ENCODE measurements at regions not wholly inside any gene's neighbourhood (a gene's known extent, or its start where the extent isn't known, plus 50 kb on each side); places are given as distances from the start of the nearest gene placed in this dataset.

- H3K4me1 ChIP-seq: peaks cover 24 to 44% of the 10 kb centered on the region in 2 donors
- no peak overlapping the region for H3K4me3 ChIP-seq
- DNase-seq: peak; percentile 65 to 77
- H3K27ac ChIP-seq: peak overlapping the region; percentile 93
- H3K36me3 ChIP-seq: no peaks in the 10 kb centered on the region
- no peaks in the 10 kb centered on the region for H3K9me3 ChIP-seq
- no peaks in the 10 kb centered on the region for H3K27me3 ChIP-seq
- intact Hi-C loops (cut with DNase I; ENCODE audit: low total_unique reads): no loop called here
- no peak for TF ChIP-seq POLR2A (IDR thresholded peaks at IDR 0.05)
- no peak for TF ChIP-seq CTCF (IDR thresholded peaks at IDR 0.05)
These were observed 172.2 kb upstream of the HAAO start for GRCh38 chr2:42964439-42965083.

GRCh38 chr2:42963452-42964068, 171.2 kb upstream of the HAAO start:
- Histone ChIP-seq H3K4me3 (no peak overlapping the region), H3K4me1 (peaks cover 32 to 46% of the 10 kb centered on the region in 2 donors), H3K27me3 (no peaks in the 10 kb centered on the region), H3K9me3 (no peaks in the 10 kb centered on the region), H3K36me3 (no peaks in the 10 kb centered on the region), H3K27ac (peak overlapping the region; percentile 93)
- intact Hi-C loops (cut with DNase I; ENCODE audit: low total_unique reads): no loop called here
- no peak for DNase-seq
- TF ChIP-seq CTCF (IDR thresholded peaks at IDR 0.05) (no peak), POLR2A (IDR thresholded peaks at IDR 0.05) (no peak)

GRCh38 chr2:42962508-42962953, 170.1 kb upstream of the HAAO start:
- peak in 1 of 2 donors; percentile 52 for DNase-seq
- H3K36me3 ChIP-seq: no peaks in the 10 kb centered on the region
- no peaks in the 10 kb centered on the region for H3K27me3 ChIP-seq
- no peak overlapping the region for H3K4me3 ChIP-seq
- H3K9me3 ChIP-seq: no peaks in the 10 kb centered on the region
- H3K4me1 ChIP-seq: peaks cover 40 to 54% of the 10 kb centered on the region in 2 donors
- TF ChIP-seq CTCF (IDR thresholded peaks at IDR 0.05) (no peak), POLR2A (IDR thresholded peaks at IDR 0.05) (no peak)
- intact Hi-C loops (cut with DNase I; ENCODE audit: low total_unique reads): no loop called here
- peak overlapping the region; percentile 93 for H3K27ac ChIP-seq

- intact Hi-C loops (cut with DNase I; ENCODE audit: low total_unique reads): no loop called here
- H3K4me1 ChIP-seq: peaks cover 40 to 54% of the 10 kb centered on the region in 2 donors
- H3K36me3 ChIP-seq: no peaks in the 10 kb centered on the region
- no peak overlapping the region for H3K4me3 ChIP-seq
- no peak for DNase-seq
- TF ChIP-seq CTCF (IDR thresholded peaks at IDR 0.05) (no peak), POLR2A (IDR thresholded peaks at IDR 0.05) (no peak)
- no peaks in the 10 kb centered on the region for H3K9me3 ChIP-seq
- H3K27ac ChIP-seq: peak overlapping the region; percentile 93
- no peaks in the 10 kb centered on the region for H3K27me3 ChIP-seq
These were observed 169.6 kb upstream of the HAAO start for GRCh38 chr2:42961961-42962360.

- no peaks in the 10 kb centered on the region for H3K9me3 ChIP-seq
- peak overlapping the region; percentile 93 for H3K27ac ChIP-seq
- peaks cover 40 to 54% of the 10 kb centered on the region in 2 donors for H3K4me1 ChIP-seq
- H3K27me3 ChIP-seq: no peaks in the 10 kb centered on the region
- intact Hi-C loops (cut with DNase I; ENCODE audit: low total_unique reads): no loop called here
- peak; percentile 86 to 93 for DNase-seq
- H3K36me3 ChIP-seq: no peaks in the 10 kb centered on the region
- no peak overlapping the region for H3K4me3 ChIP-seq
- TF ChIP-seq CTCF (IDR thresholded peaks at IDR 0.05): no peak
- no peak for TF ChIP-seq POLR2A (IDR thresholded peaks at IDR 0.05)
These were observed 169.0 kb upstream of the HAAO start for GRCh38 chr2:42961385-42961811.
